Right forelimb (tissue), 1 donor: ENCODE measurements at regions not wholly inside any gene's neighbourhood (a gene's known extent, or its start where the extent isn't known, plus 50 kb on each side); places are given as distances from the start of the nearest gene placed in this dataset.

Experiments used
- DNase-seq: peaks from one replicate; pipeline ENCODE4 v3.0.0-alpha.2; 2018

GRCh38 chr13:63605403-63605802 lies 2189.8 kb upstream of the PCDH20 start:
- DNase-seq: no peak

DNA sequence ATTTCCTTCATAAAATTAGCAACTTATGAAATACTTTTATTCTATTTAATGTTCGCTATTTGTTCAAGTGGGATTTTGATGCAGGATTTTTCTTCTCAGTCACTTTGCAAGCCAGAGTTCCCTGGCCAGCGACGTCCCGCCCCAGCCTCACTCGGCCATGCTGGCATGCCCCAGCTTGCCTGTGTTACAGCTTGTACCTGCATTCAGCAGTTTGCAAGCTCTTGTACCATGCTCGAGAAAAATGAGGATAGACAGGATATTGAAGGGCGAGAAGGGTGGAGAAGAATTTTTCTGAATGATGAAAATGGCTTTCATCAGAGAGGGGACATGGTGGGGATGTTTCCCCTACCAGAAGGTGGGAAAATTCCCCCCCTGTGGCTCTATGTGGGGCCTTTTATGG lies 2180.2 kb upstream of the PCDH20 start:
- no peak for DNase-seq

GRCh38 chr13:63586467-63586866 lies 2170.8 kb upstream of the PCDH20 start:
- DNase-seq: no peak

- no peak for DNase-seq
Measured at GRCh38 chr13:63578796-63579195, 2163.1 kb upstream of the PCDH20 start.

- no peak for DNase-seq
Measured at GRCh38 chr13:63567031-63567430, 2151.4 kb upstream of the PCDH20 start.

- DNase-seq: no peak
Measured at GRCh38 chr13:63554157-63554556, 2138.5 kb upstream of the PCDH20 start.

- no peak for DNase-seq
Measured at GRCh38 chr13:63551731-63552130, 2136.1 kb upstream of the PCDH20 start.

- DNase-seq: no peak
Measured at GRCh38 chr13:63546524-63546923, 2130.9 kb upstream of the PCDH20 start.

- no peak for DNase-seq
Measured at GRCh38 chr13:63542770-63543169, 2127.1 kb upstream of the PCDH20 start.

DNA sequence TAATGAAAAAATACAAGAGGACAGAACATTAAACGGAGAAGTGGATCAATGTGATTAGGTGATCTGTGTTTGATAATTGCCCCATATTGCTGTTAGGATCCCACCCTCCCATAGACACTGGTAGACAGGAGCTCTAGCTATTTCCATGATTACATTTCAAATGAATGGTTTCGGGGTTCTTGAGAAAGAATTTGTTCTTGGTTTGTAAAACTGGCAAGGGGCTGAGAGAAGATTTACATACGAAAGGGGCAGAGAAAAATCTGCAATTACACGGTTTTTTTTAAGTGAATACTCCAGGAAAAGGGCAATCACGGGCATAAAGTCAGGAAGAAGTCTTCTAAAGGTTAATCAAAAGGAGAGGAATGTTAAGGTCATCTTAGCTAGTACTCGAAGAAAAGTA lies 2125.7 kb upstream of the PCDH20 start:
- no peak for DNase-seq

DNA sequence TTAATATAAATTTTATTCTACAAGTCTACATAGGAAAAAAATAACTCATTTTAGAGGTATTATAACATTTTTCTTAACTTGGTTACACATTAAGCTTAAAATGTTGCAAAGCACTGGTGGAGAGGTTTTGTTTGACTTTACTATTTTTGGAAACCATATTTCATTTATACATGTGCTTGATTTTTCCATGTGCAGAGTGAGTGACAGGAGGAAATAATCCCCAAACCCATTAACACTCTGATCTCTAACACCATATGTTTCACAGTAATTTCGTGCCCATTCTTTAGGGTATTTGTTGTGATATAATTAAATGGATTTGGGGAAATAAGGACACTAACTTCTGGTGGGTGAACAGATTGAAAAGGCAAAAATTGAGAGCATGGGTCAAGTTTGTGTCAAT lies 2124.4 kb upstream of the PCDH20 start:
- DNase-seq: no peak

DNA sequence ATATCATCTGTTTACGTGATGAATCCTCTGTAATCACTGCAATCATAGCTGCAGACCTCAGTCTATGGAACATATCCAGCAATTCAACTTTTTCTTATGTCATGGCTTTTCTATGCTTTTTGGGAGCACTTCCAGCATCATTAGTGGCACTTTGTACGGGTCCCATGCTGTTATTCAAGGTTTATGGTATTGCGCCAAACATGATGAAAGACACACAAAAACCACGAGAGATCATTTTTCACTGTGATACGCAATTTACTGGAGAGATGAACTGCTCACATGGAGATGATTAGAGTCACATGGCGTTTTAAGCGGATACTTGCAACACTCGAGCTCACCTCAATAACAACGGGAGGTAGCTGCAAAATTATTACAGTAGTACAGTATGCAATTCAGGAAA lies 2101.7 kb upstream of the PCDH20 start:
- no peak for DNase-seq

DNA sequence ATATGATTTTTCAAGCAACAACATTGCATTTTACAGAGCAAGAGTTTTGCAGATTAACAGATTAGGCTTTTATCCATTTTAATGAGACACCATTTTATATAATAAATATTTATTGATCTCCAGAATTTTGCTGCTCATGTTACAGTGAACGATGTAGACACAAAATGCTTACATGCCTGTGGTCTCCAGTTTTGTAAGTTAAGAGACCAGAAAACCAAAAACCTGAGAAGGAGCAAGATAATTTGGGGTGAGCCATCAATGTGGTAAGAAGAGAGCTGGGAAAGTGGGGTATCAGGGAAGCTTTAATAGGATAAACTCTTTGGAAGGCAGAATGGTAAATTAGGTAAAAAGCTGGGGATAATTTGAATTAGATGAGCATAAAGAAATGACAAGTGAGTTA lies 2100.5 kb upstream of the PCDH20 start:
- no peak for DNase-seq

DNA sequence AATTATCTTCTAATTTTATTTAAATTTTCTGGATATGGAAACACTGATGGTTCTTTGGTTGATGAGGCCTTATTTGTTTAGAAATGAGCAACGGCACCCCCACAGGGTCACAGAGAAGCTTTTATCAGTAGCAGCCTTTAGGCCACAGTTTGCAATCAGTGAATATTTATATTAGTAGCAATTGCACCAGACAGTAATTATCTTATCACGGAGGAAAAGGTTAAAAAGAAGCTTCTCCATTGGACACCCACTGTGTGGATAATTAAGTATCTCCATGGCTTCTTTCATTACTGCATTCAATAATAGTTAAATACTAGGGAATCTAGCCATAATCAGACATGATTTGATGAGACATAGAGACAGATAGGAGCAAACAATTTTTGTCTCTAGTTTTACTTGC lies 2099.2 kb upstream of the PCDH20 start:
- no peak for DNase-seq

GRCh38 chr13:63512095-63512494 lies 2096.4 kb upstream of the PCDH20 start:
- DNase-seq: no peak

- DNase-seq: no peak
Measured at GRCh38 chr13:63501702-63502101, 2086.1 kb upstream of the PCDH20 start.

DNA sequence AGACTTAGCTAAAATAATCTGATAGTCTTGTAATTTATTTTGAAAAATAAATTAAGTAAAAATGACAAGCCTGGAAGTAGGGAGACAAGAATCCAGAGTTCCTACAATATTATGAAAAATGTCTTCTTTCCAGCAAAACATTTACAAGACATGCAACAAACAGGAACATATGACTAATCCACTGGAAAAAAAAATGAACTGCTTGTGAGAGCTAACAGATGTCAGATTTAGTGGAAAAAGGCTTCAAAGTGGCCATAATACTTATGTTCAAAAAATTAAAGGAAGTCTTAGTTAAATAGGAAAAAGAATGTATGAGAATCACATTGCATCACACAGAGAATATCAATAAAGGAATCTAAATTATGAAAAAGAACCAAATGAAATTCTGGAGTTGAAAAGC lies 2082.0 kb upstream of the PCDH20 start:
- no peak for DNase-seq

DNA sequence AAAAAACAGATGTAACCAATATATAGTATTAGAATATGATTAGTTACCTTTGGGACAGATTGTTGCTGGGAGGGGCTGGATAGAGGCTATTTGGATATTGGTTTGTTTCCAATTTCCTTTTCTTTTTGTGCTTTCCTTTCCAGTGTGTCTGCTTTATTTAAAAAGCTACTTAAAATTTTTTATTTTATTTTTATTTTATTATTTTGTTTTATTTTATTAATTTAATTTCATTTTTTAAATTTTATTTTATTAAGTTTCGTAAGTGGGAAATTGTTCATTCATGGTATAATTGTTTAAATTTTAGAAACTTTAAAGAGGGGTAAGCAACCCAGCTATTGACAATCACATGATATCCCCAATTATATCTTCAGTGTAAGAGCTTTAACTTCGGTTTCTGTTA lies 2077.0 kb upstream of the PCDH20 start:
- DNase-seq: no peak

DNA sequence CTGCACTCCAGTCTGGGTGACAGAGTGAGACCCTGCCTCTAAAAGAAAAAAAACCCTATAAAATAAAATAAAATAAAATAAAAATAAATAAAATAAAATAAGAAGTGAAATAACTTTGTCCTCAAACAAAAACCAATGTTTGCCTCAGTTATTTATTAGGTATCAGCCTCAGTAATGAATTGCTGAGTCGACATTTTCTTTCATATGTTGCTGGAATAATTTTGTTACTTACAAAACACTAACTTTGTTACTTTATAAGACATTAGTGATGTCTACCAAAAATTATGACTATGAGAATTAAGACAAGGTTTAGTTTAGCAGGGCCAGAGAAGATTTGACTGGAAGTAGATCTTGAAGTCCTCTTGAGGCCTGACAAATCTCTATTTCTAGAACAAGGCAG lies 2074.5 kb upstream of the PCDH20 start:
- no peak for DNase-seq

DNA sequence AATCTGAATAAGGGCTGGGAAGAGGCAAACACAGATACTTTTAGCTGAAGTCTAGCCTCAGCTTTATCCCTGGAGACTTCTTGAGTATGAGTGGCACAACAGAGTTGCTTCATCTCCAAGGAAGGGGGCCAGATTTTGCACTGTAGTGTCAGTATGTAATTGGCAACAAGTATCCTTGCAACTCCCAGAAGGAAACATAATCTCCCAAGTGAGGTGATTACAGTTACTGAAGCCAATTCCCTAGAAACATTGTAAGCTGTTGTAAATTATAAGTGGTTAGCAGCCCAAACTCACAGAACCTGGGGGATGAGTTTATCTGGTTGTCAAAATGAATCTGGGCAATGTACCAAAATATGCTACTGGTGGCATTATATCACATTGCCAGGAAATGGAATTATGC lies 2065.7 kb upstream of the PCDH20 start:
- DNase-seq: no peak

- no peak for DNase-seq
Measured at GRCh38 chr13:63472711-63473110, 2057.1 kb upstream of the PCDH20 start.

GRCh38 chr13:63463782-63464610 lies 2048.3 kb upstream of the PCDH20 start:
- DNase-seq: no peak

- DNase-seq: no peak
Measured at GRCh38 chr13:63460462-63461090, 2044.9 kb upstream of the PCDH20 start.

DNA sequence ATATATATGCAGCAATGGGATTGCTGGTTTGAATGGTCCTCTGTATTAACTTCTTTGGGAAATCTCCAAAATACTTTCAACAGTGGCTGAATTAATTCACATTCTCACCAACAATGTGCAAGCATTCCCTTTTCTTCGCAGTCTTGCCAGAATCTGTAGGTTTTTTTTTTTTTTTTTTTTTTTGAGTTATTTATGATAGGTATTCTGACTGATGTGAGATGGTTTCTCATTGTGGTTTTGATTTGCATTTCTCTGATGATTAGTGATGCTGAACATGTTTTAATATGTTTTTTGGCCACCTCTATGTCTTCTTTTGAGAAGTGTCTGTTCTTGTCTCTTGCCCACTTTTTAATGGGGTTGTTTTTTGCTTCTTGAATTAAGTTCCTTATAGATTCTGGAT lies 2041.5 kb upstream of the PCDH20 start:
- DNase-seq: no peak

- no peak for DNase-seq
Measured at GRCh38 chr13:63455938-63456337, 2040.3 kb upstream of the PCDH20 start.
